NCI-H1436 (cell line): ENCODE measurements at regions not wholly inside any gene's neighbourhood (a gene's known extent, or its start where the extent isn't known, plus 50 kb on each side); places are given as distances from the start of the nearest gene placed in this dataset.

Experiments
- DNase-seq: peaks from one replicate; lab custom pipeline; 2025; lab: John Stamatoyannopoulos, UW

DNA sequence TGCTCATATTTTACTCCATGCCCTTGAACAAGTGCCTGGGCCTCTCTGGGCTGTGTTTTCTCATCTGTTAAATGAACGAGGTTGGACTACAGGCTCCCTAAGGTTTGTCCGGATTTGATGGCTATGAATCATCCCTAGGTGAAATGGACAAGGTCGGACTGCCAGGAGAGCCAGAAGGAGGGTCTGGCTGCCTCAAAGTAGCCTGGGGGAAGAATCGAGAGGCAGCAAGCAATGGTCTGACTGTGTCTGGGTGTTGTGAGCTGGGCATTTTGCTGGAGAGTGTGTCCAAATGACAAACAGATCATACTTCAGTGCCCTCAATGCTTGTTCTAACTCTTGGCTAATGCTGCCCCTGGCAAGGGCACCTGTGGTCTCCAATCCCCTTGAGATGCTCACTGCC lies 730.9 kb downstream of the PTPRU start:
- DNase-seq, result no peak

DNA sequence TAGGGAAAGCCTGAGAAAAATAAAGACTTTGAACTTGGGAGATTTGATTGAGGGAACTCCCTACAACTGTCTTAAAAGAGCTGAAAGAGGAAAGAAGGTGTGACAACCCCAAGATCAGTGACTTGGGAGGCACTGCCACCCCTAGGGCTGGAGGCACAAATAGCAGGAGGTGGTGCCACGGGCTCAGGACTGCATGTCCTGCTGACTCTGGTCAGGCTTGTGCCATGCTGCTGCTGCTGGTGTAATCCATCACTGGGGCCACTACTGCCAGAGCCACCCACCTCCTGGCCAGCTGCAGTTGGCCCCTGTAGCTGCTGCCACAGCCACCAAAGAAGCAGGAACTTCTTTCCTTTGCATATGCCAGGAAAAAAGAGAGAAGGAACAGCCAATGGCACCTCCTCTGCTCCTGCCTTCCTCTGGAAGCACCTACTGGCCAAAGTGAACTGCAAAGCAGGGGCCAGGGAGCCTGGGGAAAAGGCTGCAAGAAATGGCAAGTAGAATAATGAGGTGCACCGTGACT lies 730.3 kb downstream of the PTPRU start:
- DNase-seq, result no peak

DNA sequence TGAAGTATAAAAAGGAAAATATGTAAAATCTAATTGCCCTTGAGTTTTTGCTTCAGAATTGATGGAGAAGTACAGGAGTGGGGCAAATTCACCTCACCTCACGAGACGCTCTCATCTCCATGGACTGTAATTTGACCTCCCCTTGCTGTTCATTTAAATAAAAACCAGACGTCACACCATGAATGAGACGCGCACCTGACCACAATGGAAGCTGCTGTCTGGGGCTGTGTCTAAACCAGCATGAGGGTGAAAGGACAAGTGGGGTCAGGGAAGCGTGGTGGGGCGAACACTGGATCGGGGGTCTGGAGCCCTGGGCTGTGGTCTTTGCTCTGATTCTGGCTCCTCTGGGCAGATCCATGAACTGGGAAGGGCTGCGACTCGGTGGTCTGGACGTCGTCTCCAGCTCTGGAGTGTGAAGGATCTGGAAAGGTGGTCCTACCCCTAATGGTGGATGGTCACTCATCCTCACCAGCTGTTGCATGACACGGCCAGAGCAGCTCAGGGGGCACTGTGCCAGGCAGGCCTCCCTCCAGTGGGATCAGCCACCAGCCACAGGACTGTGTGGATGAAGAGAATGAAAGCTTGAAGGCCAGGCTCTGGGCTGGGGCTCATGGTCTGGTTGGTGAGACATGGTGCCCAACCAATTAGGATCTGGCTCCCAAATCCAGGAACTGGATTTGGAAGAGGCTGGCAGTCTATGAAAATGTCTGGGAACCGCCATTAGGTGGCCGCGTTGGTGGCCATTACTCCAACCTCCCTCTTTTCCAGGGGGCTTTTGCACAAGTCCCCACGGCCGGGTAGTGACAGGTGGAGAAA lies 728.6 kb downstream of the PTPRU start:
- peak; percentile 60 for DNase-seq

DNA sequence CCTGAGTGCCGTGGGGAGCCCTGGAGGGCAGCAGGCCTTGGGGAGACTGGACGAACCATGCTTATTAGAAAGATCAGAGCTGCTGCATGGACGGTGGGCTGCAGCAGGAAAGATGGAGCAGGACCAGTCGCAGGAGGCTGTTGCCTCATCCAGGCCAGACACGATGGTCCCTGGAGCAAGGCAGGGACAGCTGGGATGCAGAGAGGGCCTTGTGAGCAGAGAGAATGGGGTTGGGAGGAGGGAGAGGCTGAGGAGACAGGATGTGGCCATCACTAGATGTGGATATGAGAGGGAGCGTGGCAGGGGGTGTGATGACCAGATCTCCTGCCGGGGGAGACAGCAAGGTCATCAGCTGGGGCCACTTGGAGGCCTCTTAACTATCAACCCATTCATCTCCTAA lies 727.6 kb downstream of the PTPRU start:
- DNase-seq, result no peak

DNA sequence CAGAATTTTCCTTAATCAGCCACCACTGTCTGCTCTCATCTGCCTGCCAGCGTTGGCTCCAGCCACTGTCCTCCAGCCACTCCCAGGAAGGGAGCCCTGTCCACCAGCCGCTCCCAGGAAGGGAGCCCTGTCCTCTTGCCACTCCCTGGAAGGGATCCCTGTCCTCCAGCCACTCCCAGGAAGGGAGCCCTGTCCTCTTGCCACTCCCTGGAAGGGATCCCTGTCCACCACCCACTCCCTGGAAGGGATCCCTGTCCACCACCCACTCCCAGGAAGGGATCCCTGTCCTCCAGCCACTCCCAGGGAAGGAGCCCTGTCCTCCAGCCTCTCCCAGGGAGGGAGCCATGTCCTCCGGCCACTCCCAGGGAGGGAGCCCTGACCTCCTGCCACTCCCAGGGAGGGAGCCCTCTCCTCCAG lies 726.5 kb downstream of the PTPRU start:
- no peak for DNase-seq

DNA sequence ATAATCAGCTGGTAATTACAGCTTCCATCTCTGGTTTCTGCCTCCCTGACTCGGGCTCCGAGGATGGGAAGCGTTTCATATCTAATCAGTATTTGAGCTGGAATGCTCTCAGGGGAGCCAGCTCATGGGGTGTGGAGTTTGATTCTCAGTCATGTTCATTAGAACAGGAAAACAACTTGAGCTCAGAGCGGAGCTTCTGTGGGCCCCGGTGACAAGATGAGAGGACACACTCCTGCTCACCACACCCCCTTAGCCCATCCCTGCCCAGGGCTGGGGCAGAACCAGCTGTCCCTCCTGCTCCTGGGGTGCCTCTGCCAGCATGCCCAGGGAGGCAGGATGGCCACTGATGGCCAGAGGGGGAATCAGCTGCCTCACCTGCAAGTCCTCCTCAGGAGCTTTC lies 726.0 kb downstream of the PTPRU start:
- no peak for DNase-seq

DNA sequence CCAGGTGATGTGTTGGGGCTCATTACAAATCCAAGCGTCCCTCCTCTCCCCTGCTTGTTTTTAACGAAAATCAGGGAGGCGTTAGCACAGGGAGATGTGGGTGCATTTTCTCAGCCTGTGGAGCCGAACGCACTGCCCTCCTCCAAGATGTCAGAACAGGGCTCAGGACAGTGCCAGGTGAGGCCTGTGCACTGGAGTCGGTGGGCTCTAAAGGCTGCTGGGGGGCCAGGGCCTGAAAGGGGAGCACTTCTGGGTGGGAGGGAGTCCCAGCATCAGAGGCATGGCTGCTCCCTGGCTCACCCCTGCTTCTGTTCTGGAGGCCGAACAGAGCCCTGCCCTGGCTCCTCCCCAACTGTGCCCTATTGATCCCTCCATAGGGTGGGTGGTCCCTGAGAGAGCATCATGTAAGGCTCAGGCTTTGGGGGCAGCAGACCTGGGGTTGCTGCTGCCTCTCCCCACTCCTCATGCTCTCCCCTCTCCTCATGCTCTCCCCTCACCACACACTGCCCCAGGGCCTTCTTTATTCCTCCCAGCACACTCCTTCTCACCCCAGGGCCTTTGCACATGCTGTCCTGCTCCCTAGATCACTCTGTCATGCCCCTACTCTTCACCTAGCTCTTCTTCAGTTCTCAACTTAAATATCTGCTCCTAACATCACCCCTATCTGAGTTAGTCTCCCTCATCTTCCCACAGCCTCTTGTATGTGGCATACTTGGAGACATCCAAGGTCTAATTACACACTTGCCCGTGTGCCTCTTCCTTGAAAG lies 725.2 kb downstream of the PTPRU start:
- no peak for DNase-seq

DNA sequence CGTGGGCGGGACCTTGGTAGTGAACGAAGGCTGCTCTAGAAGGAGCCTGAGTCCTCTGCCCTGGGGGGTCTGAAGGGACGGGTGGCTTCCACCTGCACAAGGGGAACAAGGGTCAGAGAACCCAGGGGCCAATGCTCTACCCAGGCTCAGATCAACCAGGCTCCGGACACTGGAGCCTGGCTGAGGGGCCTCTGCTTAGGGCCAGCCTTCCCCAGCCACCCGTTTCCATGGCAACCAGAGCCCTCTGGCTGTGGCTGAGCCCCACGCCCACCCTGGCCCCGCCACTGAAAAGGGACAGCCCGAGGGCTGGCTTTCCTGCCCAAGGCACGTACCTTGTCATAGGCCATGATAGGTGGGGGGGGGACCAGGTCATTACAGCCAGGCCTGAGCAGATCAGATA lies 724.6 kb downstream of the PTPRU start:
- DNase-seq, result no peak

DNA sequence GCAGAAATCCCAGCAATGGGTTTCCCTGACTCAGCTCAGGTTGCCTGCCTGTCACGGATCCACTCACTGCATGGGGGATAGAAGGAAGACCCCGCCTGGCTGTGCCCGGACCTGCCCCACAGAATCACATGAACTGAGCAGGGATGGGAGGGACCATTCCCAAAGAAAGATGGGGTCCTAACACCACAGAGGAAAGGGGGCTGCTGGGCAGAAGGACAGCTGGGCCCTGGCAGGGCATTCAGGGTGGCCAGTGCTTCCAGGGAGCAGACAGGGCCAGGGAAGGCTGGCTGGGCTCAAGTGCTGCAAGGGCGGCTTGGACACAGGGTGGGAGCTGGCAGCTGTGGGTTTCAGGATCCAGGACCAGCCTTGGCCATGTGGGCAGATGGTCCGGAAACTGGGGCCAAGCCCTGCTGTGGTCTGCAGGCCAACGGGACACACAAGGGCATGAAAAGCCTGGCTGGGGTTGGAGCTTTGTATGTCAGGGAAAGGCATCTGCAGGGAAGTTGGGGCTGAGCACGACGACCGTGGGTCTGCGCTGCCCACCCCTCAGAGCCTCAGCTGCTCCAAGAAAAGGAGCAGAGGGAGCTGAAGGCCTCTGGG lies 723.9 kb downstream of the PTPRU start:
- DNase-seq, result no peak

DNA sequence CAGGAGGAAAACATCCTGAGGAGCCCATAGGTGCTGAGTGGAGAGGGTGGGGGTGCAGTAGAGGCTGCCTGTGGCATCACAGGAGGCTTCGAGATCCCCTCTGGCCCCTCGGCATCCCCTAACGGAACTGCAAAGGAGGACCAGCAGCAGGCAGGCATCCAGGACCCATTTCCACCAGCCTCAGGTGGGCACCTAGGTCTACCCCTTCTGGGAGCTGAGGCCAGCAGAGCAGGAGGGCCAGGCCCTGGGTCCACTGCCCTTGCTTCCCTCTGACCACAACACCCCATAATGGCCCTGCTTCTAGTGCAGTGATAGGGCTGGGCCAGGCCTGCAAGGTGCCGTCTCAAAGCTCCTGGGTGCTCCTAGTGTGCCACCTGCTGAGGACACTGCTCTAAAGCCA lies 723.0 kb downstream of the PTPRU start:
- no peak for DNase-seq

DNA sequence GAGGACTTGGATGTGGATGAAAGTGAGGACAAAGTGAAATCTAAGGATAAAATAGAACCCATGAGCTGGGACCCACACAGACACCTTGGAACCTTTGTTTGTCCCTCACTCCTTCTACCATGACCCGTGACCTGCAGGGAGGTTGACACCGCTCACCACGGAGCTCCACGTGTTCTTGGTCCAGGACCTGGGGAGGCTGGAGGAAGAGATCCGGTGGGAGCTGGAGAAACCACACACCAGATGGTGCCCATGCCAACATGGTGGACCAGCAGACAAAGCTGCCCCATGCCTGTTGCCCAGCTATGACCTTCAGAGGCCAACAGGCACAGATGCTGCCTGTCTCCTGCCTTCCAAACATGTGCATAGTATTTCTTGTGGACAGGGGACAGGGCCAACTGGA lies 721.9 kb downstream of the PTPRU start:
- no peak for DNase-seq

DNA sequence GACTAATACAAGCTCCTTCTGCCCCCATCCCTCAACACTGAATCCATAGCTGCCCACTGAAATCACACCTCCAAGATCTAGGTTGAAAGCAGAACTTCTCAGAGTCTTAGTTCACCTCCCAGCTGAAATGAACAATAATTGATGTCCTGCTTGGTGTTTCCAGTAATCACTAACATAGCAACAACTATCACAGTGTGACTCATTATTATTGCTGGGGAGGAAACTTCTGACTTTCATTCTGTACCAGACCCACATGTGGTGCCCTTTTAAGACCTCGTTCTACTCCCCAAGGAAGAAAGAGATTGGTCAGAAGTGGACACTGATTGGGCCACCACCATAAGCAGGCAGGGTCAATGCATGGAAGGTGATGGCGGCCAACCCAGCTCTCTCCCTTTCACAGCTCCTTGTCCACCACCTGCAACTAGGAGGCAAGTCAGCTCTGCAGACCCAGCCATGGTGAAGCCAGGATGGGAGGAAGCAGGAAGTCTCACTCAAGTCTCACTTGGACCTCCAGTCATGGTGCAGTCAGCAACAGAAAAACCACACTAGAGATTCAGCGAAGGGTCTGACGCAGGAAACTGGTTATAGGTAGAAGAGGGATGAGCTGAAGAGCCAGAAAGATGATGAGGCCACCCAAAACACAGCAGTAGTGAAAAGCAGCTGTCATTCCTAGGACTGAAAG lies 720.2 kb downstream of the PTPRU start:
- DNase-seq, result no peak

DNA sequence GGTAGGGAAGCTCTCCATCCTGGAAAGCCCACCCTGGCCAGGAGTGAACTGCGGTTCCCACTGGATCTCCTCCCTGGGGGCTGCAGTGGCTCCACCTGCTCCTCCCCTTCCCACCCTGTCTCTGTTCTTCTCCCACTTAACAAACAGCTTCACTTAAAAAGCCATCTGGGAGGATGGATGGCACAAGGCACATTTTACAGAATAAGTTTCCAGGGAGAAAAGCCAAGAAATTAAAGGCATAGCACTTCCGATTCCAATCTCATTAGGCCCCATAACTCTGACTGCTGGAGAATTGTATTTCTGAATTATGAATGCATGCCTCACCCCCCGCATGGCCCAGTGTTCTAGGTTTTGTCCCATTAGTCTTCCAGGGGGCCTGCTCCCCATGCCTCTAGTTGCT lies 718.3 kb downstream of the PTPRU start:
- DNase-seq, result no peak

DNA sequence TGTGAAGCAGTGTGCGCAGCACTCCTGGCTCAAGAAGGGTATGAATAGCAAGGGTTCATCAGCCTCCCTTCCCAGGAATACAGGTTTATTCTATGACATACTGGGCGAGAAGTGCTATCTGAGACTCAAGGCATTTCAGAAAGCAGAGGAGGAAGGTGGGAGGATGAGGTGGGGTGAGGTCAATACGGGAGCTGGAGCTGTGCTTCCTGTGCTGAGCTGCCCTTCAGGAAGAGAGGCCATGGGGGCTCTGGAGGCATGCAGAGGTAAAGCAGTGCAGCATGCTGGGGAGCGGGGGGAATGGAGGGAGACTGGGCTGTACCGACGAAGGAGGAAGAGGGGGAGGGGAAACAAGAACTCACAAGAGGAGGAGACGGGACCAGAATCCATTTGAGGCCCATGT lies 717.6 kb downstream of the PTPRU start:
- no peak for DNase-seq

DNA sequence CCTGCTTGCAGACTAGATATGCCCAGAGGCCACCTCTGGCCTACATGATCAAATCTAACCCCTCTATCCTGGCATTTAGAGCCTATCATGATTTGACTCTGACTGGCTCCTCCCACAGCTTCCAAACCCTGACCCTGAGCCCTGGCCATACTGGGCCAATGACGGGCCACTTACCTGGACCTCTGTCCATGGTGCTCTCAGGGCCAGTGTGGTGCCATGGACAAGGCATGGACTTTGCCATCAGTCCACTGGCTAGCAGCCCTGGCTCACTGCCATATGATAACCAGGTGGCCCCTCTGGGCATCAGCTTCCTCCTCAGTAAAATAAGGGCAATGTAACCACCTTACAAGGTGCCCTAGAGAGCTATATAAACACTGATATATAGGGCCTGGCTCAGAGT lies 713.4 kb downstream of the PTPRU start:
- DNase-seq, result no peak

DNA sequence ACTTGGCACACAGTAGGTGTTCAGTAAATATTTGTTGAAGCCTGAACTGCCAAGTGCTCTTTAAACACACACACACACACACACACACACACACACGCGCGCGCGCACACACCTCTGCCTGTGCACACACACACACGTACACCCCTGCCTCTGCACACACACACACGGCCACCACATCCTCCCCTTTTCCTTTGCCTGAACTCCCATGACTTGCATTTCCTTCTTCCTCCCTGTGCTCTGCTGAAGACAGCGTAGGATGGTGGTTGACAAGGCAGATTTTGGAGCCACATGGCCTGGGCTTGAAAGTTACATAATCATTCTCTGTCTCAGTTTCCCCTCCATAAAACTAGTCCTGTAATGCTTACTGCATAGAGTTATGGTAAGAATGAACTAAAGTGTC lies 712.3 kb downstream of the PTPRU start:
- no peak for DNase-seq

DNA sequence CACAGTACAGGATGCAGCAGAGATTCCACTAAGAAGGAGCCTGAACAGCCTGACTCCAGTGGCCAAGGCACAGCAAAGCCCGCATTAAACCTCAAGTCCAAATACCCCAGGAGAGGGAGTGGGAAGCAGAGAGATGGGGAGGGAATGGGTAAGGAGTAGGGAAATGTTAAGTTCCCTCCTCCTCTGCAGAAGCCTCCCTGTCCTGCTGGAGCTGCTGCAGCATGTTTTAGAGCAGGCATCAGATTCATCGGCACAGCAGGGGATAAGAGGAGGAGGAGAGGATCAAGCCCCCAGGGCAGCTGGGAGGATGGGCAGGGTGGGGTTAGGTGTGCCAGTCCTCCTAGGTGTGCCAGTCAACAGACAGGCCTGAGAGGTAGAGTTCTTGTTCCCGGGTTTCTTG lies 709.7 kb downstream of the PTPRU start:
- no peak for DNase-seq

DNA sequence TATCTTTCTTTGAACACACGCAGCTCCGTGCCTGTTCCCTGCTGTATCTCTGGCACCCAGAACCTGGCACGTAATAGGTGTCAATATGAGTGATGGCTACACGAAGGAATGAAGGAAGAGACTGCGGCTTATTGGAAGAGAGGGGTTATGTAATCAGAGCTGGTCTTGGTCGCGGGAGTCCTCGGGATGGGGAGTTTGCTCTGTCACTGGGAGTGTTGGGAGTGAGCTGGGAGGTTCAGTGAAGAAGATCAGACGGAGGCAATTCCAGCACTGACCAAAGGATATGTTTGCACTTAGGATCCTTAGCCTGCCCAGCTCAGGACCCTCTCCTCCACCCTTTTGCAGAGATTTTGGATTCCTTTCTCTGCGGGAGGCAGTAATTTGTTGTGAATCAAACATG lies 709.1 kb downstream of the PTPRU start:
- no peak for DNase-seq

DNA sequence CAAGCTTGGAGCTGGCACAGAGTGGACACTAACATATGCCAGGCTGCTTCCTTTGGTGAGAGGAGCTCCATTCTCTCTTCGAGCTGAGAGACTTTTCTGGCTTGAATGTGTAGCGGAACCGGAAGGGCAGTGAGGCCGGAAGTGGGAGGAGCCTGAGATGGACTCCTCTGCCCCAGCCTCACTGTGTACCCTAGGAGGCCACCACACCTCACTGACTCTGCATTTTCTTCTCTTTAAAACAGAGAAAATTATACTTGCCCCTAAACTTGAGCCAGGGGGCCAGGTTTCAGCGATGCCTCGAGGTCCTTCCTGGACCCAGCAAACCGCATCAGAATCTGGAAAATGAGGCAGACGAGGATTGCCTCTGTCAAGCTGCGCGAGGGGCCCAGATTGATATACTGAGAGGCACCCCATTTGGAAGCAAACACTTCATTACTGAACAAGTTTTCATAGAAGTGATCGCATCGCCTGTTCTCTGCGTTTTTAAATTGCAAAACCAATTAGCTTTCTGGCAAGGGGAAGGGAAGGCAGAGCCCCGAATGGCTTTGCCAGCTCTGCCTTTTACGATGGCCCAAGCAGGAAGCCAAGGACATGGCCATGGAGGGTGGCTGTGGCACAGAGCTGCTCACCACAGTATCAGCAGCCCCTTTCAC lies 708.1 kb downstream of the PTPRU start:
- DNase-seq, result no peak

DNA sequence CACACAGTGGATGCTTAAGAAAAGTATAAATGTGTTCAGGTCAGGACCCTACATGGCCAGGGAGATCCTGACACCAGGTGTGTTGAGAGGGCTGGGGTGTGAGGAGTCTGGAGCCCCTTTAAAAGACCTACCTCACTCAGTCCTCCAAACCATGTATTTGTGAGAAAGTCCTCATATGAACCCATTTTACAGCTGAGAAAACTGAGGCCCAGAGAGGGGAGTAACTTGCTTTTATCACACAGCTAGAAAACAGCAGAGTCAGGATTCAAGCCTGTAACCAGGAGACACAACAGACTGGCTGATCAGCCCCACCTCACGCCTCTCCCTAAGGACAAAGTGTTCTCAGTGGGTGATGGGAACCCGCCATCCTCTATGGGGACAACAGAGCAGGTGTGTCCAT lies 706.7 kb downstream of the PTPRU start:
- no peak for DNase-seq

DNA sequence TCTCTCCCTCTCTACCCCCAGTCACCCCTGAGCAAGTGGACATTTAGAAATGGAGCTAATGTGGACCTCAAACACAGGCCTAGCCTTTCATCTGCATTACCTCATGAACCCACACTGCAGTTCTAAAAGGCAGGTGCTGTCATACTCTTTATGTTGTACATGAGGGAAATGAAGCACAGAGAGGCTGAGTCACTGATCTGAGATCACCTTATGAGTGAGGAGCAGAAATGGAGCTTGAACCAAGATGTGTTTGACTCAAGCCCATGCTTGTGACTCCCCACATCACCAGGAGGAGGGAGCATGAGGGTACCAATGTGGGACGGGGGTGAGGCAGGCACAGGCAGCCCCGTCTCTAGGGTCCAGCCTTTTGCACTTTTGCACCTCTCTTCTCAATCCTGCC lies 702.8 kb downstream of the PTPRU start:
- no peak for DNase-seq

DNA sequence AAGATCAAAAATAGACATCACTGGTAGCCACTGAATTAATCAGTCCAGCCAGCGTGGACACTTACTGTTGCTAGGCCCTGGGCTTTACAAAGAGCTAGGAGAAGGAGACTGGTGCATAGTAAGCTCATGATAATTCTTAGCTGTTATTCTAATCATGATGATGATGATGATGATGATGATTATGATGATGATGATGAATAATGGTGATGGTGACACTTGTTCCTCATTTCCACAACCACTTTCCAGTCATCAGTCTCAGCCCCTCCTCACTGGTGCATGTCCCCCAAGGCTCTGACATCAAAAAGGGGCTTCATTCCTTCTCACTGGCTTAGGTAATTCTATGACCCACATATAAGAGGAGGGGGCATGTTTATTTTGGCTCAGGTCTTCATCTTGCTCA lies 701.0 kb downstream of the PTPRU start:
- DNase-seq, result no peak
